ENCODE measurements at regions not wholly inside any gene's neighbourhood (a gene's known extent, or its start where the extent isn't known, plus 50 kb on each side); places are given as distances from the start of the nearest gene placed in this dataset.
A peak's percentile ranks its signal among the peaks of the same experiment; 100 is the strongest.

DNA sequence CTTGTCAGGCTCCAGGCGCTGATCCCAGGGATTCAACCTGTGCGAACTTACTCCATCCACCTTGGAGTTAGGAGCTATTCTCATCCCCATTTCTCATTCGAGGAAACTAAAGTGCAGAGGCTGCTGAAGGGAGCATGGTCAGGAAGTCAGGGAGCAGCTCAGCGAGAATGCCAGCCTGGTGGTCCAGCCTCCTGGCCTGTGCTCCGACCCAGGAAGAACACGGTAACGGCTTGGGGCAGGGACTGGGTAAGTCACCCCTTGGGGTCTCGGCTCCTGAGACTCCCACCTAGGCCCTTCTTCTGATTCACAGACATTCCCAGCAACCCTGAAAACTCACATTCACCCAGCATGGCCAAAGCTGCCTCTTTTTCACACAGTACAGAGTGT lies 132.8 kb downstream of the CRYBB2 start:
- H3K4me3 ChIP-seq (ENCODE audit: low read depth in 1 of 3, low read length in 3 of 3): no peak overlapping the region
- 95% methylated on average over 8 of the region's 8 CpGs for WGBS
- no peak overlapping the region for H3K27ac ChIP-seq (ENCODE audit: low read depth in 1 of 2, low read length in 2 of 2)
- no peak for DNase-seq (ENCODE audit: low spot score)
- TF ChIP-seq NR2F2 (IDR thresholded peaks at IDR 0.05): no peak
- TF ChIP-seq, protein P1, sequence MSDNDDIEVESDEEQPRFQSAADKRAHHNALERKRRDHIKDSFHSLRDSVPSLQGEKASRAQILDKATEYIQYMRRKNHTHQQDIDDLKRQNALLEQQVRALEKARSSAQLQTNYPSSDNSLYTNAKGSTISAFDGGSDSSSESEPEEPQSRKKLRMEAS (IDR thresholded peaks at IDR 0.05): no peak
- no peaks in the 10 kb centered on the region for H3K9me3 ChIP-seq (ENCODE audit: control insufficient read depth in 4 of 4, low read length in 3 of 4)
- H3K36me3 ChIP-seq (ENCODE audit: control insufficient read depth in 4 of 4, insufficient read depth in 3 of 4, low read depth in 1 of 4, low read length in 3 of 4): peaks cover 20 to 50% (median 30%) of the 10 kb centered on the region in 4 donors
- H3K9ac ChIP-seq (ENCODE audit: low read depth in 1 of 2, low read length in 2 of 2): no peak overlapping the region
- H3K27me3 ChIP-seq (ENCODE audit: control insufficient read depth in 4 of 4, insufficient read depth in 4 of 4, low read length in 3 of 4): no peaks in the 10 kb centered on the region
- H3K4me1 ChIP-seq (ENCODE audit: control insufficient read depth in 4 of 4, insufficient read depth in 4 of 4, low read length in 3 of 4): no peaks in the 10 kb centered on the region

DNA sequence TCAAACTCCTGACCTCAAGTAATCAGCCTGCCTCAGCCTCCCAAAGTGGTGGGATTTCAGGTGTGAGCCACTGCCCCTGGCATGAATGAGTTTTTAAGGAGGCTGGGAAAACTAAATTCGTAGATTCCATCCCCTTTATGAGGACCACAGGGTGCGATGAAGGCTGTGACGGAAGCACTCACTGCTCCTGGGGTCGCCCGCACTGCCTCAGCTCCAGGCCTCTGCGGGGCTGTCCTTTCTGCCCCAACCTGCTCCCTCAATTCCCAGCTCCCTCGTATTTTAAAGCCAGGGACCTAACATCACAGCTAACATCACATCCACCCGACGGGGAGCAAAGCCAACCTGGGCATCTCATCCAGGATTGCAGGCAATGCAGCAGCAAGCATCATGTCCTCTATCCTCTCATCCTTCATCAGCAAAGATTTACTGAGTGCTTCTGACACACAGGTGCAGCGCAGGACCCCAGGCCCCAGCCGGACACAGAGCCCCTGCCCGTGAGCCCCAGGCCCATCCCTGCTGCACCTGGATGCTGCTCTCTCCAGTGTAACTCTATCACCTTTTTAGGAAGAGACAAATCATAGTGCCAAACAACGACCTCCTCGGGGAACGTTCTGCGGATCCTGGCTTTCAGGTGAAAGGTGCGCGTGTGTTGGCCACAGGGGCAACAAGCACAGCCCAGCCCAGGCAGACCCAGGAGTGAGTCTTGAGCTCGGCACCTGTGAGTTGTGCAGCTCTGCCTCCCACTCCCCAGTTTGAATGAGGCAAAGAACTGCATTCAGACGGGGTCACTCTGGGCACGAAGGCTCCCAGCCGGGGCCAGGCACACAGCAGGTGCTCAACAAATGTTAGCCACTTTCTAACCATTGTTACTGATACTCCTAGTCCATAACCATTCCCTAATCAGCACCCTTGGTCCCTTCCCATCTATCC lies 134.3 kb downstream of the CRYBB2 start:
- no peak for DNase-seq (ENCODE audit: low spot score)
- H3K36me3 ChIP-seq (ENCODE audit: control insufficient read depth in 4 of 4, insufficient read depth in 3 of 4, low read depth in 1 of 4, low read length in 3 of 4): peaks cover 17 to 60% (median 33%) of the 10 kb centered on the region in 4 donors

DNA sequence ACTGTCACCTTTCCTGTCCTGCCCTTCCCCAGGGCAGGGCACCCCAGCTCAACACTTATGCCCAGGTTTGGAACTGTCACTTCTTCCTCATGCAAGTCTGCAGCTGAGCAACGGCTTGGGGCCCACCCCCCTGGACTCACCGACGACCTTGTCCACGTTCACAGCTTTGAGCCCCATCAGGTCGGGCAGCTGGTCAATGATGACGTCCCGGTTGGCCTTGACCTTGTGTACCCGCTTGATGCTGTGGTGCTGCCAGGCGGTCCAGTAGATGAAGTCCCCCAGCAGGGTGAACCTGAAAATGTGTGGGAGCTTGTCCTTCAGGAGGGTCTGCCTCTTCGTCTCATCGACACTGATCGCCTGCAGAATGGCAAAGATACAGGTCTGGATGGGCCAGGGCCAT lies 135.0 kb downstream of the CRYBB2 start:
- DNase-seq (ENCODE audit: low spot score): no peak
- no peak overlapping the region for H3K27ac ChIP-seq (ENCODE audit: low read depth in 1 of 2, low read length in 2 of 2)
- no peak overlapping the region for H3K4me3 ChIP-seq (ENCODE audit: low read depth in 1 of 3, low read length in 3 of 3)
- no peaks in the 10 kb centered on the region for H3K4me1 ChIP-seq (ENCODE audit: control insufficient read depth in 4 of 4, insufficient read depth in 4 of 4, low read length in 3 of 4)
- no peak overlapping the region for H3K9ac ChIP-seq (ENCODE audit: low read depth in 1 of 2, low read length in 2 of 2)
- no peaks in the 10 kb centered on the region for H3K27me3 ChIP-seq (ENCODE audit: control insufficient read depth in 4 of 4, insufficient read depth in 4 of 4, low read length in 3 of 4)
- H3K9me3 ChIP-seq (ENCODE audit: control insufficient read depth in 4 of 4, low read length in 3 of 4): no peaks in the 10 kb centered on the region
- H3K36me3 ChIP-seq (ENCODE audit: control insufficient read depth in 4 of 4, insufficient read depth in 3 of 4, low read depth in 1 of 4, low read length in 3 of 4): peaks cover 18 to 63% (median 34%) of the 10 kb centered on the region in 4 donors
- 68% methylated on average over 12 of the region's 12 CpGs for WGBS
- TF ChIP-seq, protein P2, sequence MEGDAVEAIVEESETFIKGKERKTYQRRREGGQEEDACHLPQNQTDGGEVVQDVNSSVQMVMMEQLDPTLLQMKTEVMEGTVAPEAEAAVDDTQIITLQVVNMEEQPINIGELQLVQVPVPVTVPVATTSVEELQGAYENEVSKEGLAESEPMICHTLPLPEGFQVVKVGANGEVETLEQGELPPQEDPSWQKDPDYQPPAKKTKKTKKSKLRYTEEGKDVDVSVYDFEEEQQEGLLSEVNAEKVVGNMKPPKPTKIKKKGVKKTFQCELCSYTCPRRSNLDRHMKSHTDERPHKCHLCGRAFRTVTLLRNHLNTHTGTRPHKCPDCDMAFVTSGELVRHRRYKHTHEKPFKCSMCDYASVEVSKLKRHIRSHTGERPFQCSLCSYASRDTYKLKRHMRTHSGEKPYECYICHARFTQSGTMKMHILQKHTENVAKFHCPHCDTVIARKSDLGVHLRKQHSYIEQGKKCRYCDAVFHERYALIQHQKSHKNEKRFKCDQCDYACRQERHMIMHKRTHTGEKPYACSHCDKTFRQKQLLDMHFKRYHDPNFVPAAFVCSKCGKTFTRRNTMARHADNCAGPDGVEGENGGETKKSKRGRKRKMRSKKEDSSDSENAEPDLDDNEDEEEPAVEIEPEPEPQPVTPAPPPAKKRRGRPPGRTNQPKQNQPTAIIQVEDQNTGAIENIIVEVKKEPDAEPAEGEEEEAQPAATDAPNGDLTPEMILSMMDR (IDR thresholded peaks at IDR 0.05; ENCODE audit: low read depth, low read length, missing input control): no peak
- TF ChIP-seq SP1 (IDR thresholded peaks at IDR 0.05) (no peak), GABPA (IDR thresholded peaks at IDR 0.05 in 1 of 2, conservative IDR thresholded peaks at IDR 0.05 in 1 of 2) (no peak), RXRA (IDR thresholded peaks at IDR 0.05) (peak; percentile 24 to 68), HNF4G (IDR thresholded peaks at IDR 0.05) (no peak), RAD21 (IDR thresholded peaks at IDR 0.05) (no peak), TAF1 (conservative IDR thresholded peaks at IDR 0.05) (no peak), FOXA2 (IDR thresholded peaks at IDR 0.05) (no peak), HNF4A (conservative IDR thresholded peaks at IDR 0.05) (peak; percentile 20 to 69), YY1 (IDR thresholded peaks at IDR 0.05) (no peak)
- TF ChIP-seq, protein P3, sequence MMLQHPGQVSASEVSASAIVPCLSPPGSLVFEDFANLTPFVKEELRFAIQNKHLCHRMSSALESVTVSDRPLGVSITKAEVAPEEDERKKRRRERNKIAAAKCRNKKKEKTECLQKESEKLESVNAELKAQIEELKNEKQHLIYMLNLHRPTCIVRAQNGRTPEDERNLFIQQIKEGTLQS (IDR thresholded peaks at IDR 0.05): no peak
- TF ChIP-seq, protein P1 (IDR thresholded peaks at IDR 0.05): no peak
- TF ChIP-seq, protein P4, sequence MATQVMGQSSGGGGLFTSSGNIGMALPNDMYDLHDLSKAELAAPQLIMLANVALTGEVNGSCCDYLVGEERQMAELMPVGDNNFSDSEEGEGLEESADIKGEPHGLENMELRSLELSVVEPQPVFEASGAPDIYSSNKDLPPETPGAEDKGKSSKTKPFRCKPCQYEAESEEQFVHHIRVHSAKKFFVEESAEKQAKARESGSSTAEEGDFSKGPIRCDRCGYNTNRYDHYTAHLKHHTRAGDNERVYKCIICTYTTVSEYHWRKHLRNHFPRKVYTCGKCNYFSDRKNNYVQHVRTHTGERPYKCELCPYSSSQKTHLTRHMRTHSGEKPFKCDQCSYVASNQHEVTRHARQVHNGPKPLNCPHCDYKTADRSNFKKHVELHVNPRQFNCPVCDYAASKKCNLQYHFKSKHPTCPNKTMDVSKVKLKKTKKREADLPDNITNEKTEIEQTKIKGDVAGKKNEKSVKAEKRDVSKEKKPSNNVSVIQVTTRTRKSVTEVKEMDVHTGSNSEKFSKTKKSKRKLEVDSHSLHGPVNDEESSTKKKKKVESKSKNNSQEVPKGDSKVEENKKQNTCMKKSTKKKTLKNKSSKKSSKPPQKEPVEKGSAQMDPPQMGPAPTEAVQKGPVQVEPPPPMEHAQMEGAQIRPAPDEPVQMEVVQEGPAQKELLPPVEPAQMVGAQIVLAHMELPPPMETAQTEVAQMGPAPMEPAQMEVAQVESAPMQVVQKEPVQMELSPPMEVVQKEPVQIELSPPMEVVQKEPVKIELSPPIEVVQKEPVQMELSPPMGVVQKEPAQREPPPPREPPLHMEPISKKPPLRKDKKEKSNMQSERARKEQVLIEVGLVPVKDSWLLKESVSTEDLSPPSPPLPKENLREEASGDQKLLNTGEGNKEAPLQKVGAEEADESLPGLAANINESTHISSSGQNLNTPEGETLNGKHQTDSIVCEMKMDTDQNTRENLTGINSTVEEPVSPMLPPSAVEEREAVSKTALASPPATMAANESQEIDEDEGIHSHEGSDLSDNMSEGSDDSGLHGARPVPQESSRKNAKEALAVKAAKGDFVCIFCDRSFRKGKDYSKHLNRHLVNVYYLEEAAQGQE (IDR thresholded peaks at IDR 0.05): no peak

More for the DNA sequence above, 134.3 kb downstream of the CRYBB2 start:
- Histone ChIP-seq H3K9me3 (ENCODE audit: control insufficient read depth in 4 of 4, low read length in 3 of 4) (no peaks in the 10 kb centered on the region), H3K27me3 (ENCODE audit: control insufficient read depth in 4 of 4, insufficient read depth in 4 of 4, low read length in 3 of 4) (no peaks in the 10 kb centered on the region), H3K4me1 (ENCODE audit: control insufficient read depth in 4 of 4, insufficient read depth in 4 of 4, low read length in 3 of 4) (no peaks in the 10 kb centered on the region), H3K27ac (ENCODE audit: low read depth in 1 of 2, low read length in 2 of 2) (no peak overlapping the region), H3K9ac (ENCODE audit: low read depth in 1 of 2, low read length in 2 of 2) (no peak overlapping the region), H3K4me3 (ENCODE audit: low read depth in 1 of 3, low read length in 3 of 3) (no peak overlapping the region)
- 97% methylated on average over 22 of the region's 22 CpGs for WGBS
- TF ChIP-seq SP1 (IDR thresholded peaks at IDR 0.05): no peak
- TF ChIP-seq, protein P1 (IDR thresholded peaks at IDR 0.05): no peak
- TF ChIP-seq, protein P2 (IDR thresholded peaks at IDR 0.05; ENCODE audit: low read depth, low read length, missing input control): no peak
- no peak for TF ChIP-seq EGR1 (IDR thresholded peaks at IDR 0.05; ENCODE audit: low read depth in 2 of 2)
- no peak for TF ChIP-seq HNF4A (conservative IDR thresholded peaks at IDR 0.05)
- TF ChIP-seq TAF1 (conservative IDR thresholded peaks at IDR 0.05): no peak
- no peak for TF ChIP-seq FOXA2 (IDR thresholded peaks at IDR 0.05)
